C4-2B (cell line): ENCODE measurements at regions not wholly inside any gene's neighbourhood (a gene's known extent, or its start where the extent isn't known, plus 50 kb on each side); places are given as distances from the start of the nearest gene placed in this dataset.

ENCODE experiments used
- H3K27ac ChIP-seq: fragments of 450-650 bp; 2 replicates; pipeline ENCODE4 v1.5.1; 2017
- CTCF ChIP-seq: fragments of 450-650 bp; conservative IDR thresholded peaks from 2 replicates; pipeline ENCODE4 v1.5.1; 2017; ENCODE audit warnings: mild to moderate bottlenecking
- ZFX ChIP-seq: fragments of 450-650 bp; IDR thresholded peaks from 2 replicates; pipeline ENCODE4 v1.6.1; 2017

- TF ChIP-seq CTCF (no peak), ZFX (no peak)
- no peak overlapping the region for H3K27ac ChIP-seq
These were observed 128.4 kb upstream of the FAM98A start for GRCh38 chr2:33727361-33728032.

- TF ChIP-seq CTCF = no peak
- no peak for TF ChIP-seq ZFX
- H3K27ac ChIP-seq = no peak overlapping the region
These were observed 127.3 kb upstream of the FAM98A start for GRCh38 chr2:33726415-33726814.

GRCh38 chr2:33723329-33723728 is 124.2 kb upstream of the FAM98A start:
- no peak for TF ChIP-seq CTCF
- no peak for TF ChIP-seq ZFX
- no peak overlapping the region for H3K27ac ChIP-seq

GRCh38 chr2:33719067-33719466 is 120.0 kb upstream of the FAM98A start:
- no peak overlapping the region for H3K27ac ChIP-seq

GRCh38 chr2:33712674-33713073 is 113.6 kb upstream of the FAM98A start:
- no peak overlapping the region for H3K27ac ChIP-seq
- TF ChIP-seq ZFX (no peak), CTCF (no peak)

More at GRCh38 chr2:33719067-33719466, 120.0 kb upstream of the FAM98A start:
- TF ChIP-seq CTCF (no peak), ZFX (no peak)

- H3K27ac ChIP-seq = no peak overlapping the region
- no peak for TF ChIP-seq ZFX
- no peak for TF ChIP-seq CTCF
These were observed 110.9 kb upstream of the FAM98A start for GRCh38 chr2:33709951-33710350.

GRCh38 chr2:33707312-33707711 is 108.2 kb upstream of the FAM98A start:
- no peak for TF ChIP-seq CTCF
- no peak for TF ChIP-seq ZFX
- H3K27ac ChIP-seq = no peak overlapping the region
